Fibroblast of skin of right biceps (primary cell): ENCODE measurements at regions not wholly inside any gene's neighbourhood (a gene's known extent, or its start where the extent isn't known, plus 50 kb on each side); places are given as distances from the start of the nearest gene placed in this dataset.
"Not testable (repeated sequence)": the region's sequence is repeated elsewhere in the genome, so short reads cannot be mapped to it uniquely, and the experiment has no call there.

Source experiments
- DNase-seq: peaks from one replicate; pipeline ENCODE4 v3.0.0-alpha.2; 2013

GRCh38 chr5:177857642-177858200 is 75.0 kb upstream of the FAM153A start:
- DNase-seq = not testable (repeated sequence)

DNA sequence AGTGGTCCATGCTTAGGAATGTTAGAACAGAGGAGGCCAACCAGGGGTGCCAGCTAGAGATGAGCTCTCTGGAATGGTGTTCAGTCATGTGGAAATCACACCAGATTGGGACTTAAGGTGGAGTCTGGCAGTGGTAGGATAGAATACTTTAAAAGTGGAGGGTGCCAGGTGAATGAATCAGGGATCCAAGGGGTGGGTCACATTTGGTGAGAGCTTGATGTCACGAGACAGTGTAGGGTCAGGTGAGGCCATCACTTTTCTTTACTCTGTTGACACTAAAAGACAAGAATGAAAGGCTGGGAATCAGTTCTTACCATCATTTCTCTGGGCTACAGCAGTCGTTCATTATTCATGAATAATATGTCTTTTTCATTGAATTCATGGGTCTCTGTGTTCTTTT is 73.8 kb upstream of the FAM153A start:
- not testable (repeated sequence) for DNase-seq

DNA sequence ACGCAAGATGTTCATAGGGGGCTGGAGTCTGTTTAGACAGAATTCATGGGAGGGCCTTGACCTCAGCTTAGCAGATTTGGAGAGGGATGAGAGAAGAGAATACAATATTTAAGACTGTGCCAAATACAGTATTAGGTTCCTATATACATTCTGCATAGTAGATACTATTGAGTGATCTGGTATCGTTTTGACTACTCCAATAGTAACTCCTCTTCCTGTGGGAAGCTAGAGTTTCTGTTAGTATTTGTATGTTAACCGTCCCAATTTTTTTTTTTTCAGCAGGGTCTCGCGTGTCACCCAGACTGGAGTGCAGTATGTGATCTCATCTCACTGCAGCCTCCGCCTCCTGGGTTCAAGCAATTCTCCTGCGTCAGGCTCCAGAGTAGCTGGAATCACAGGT is 65.2 kb upstream of the FAM153A start:
- not testable (repeated sequence) for DNase-seq

DNA sequence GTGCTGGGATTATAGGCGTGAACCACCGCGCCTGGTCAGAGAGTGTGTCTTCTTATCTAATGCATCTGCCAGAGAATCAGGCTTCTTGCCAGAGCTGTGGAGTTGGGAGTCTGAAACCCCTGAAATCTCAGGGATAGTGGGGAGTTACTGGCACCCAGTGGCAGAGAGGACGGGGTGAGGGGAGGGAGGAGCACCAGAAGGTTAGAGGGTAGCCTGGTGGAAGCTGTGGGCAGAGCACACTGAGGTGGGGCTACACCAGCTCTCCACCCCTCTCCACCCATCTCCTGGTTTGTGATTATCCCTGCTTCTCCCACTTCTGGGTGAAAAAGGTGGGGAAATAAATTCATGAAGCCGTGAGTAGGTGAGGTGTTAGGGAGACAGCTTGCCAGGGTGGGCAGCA is 63.9 kb upstream of the FAM153A start:
- DNase-seq = not testable (repeated sequence)

DNA sequence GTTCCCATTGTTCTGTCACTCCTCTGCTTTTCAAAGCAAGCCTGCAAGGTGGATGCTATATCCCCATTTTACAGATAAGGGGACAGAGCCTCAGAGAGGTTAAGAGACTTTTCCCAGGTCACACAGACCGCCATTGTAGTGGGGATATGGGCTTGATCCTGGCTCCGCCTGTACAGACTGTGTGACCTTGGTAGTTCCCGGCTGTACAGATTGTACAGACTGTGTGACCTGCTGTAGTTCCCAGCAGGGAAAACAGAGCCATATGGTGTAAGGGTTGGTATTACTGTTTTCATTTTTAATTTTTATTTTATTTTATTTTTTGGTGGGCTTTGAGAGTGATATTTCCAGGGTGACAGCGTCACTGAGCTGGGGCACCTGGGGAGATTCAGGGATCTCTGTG is 63.2 kb upstream of the FAM153A start:
- DNase-seq = not testable (repeated sequence)

DNA sequence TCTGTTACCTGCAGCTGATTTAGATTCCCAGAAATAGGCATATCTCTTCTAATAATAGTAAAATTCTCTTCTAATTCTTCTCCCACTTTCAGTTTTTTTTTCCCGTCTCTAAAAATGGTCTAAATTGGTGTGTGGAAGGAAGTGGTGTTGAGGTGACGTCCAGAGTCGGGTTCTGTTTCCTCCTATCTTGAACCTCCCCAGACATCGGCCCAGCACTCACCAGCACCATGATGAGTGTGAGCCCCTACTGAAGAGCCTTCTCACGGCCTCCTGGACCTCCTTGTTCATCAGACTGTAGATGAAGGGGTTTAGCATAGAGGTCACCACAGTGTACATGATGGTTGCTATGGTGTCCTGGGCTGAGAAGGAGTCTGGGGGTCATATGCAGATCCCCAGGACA is 53.5 kb upstream of the FAM153A start:
- DNase-seq = not testable (repeated sequence)
